DMS 273 (cell line): ENCODE measurements at regions not wholly inside any gene's neighbourhood (a gene's known extent, or its start where the extent isn't known, plus 50 kb on each side); places are given as distances from the start of the nearest gene placed in this dataset.
"Not testable (repeated sequence)": the region's sequence is repeated elsewhere in the genome, so short reads cannot be mapped to it uniquely, and the experiment has no call there.

Experiments
- DNase-seq: peaks from one replicate; lab custom pipeline; 2025; ENCODE audit not compliant: unreplicated experiment; lab: John Stamatoyannopoulos, UW

- not testable (repeated sequence) for DNase-seq
These were observed 189.9 kb upstream of the ETV3 start for GRCh38 chr1:157328120-157328519.

GRCh38 chr1:157326173-157326859 lies 188.1 kb upstream of the ETV3 start:
- no peak for DNase-seq

DNA sequence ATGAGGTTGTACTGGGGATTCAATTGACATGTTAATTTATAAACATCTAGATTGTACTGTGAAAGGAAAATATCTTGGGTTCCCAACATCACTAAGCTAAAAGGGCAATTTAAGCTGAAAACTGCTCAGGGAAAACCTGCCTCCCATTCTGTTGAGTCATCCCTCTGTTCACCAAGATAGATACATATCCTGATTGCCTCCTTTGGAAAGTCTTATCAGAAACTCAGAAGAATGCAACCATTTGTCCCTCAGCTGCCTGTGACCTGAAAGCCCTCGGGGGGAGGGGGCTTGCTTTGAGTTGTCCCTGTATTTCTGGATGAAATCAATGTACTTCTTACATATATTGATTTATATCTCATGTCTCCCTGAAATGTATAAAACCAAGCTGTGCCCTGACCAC lies 187.0 kb upstream of the ETV3 start:
- no peak for DNase-seq

GRCh38 chr1:157321972-157322371 lies 183.8 kb upstream of the ETV3 start:
- not testable (repeated sequence) for DNase-seq

DNA sequence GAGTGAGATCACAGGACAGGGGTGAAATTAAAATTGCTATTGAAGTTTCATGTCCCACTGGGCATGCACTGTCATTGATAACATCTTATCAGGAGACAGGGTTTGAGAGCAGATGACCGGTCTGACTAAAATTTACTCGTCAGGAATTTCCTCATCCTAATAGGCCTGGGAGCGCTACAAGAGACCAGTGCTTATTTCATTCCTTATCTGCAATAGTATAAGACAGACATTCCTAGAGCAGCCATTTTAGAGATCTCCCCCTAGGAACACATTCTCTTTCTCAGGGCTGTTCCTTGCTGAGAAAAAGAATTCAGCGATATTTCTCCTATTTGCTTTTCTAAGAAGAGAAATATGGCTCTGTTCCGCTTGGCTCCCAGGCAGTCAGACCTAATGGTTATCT lies 181.4 kb upstream of the ETV3 start:
- no peak for DNase-seq

- not testable (repeated sequence) for DNase-seq
These were observed 179.0 kb upstream of the ETV3 start for GRCh38 chr1:157317229-157317628.

- no peak for DNase-seq
These were observed 177.3 kb upstream of the ETV3 start for GRCh38 chr1:157315544-157315943.

GRCh38 chr1:157314408-157314807 lies 176.2 kb upstream of the ETV3 start:
- no peak for DNase-seq

DNA sequence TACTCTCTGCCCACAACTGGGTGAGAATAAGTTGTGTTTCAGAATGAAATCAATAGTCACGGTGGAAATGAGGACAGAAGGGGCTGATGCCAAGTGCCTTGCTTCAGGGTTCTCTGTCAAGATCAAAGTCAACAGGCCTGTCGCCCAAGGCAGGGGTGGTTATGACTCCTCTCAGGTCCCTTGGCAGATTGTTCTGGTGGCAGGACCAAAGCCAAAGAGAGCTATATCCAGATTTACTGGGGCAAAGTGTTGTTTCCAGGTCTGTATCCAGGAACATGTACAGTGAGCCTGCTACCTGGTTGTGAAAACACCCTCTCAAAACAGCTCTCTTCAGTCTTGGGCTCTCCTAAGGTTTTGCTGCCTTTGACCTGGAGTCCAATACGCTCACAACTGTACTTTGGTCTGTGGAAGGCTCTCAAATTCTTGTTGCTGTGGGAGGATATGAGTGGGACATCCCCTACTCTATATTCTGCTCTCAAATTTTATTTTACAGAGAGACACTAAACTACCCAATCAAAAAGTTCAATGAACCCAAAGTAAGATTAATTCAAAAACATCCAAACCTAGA lies 175.1 kb upstream of the ETV3 start:
- DNase-seq: no peak

DNA sequence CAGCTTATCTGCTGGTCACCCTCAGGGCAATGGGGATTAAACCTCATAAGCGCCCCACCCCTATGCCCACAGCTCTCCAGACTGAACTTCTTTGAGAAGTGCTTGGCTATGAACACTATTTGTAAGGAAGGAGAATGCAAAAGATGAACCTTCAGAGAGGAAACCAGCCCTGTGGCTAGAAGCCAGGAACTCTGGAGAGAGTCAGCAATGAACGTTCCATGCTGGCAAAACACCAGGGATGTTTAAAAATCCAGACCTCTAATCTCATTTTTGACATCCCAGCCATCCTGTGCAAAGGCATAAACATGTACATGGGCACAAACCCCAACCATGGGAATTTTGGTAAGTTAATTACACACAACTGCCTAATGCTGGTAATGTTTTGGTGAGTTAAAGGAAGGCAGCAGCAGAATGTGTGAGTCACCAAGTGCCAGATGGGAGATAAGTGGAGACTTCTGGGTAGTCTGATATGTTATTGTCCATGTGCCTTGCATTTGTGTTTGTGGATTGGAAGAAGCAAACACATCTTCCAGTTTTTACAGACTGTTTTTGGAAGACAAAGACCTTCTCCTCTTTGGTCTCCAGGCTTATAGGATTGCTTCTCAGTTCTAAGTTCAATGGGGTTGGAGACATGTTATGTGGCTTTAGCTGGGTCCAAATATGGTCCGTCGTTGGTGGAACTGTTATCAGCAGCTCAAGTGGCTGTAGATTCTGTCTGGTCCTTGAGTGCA lies 174.1 kb upstream of the ETV3 start:
- DNase-seq: no peak

DNA sequence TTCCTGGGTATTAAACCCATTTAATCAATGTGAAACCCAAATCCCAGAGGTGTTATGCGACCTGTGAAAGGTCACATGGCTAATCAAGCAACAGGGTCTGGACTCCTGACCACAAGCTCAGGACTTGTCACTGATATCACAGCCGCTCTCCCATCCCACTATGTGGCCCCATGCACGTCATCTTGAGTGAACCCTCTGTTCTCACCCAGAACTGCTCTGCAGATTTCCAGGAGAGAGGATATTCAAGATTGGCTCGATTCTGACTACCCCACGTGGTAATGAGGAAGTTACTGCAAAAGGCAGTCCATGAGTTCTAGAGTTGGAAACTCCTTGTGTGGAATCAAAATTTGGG lies 173.5 kb upstream of the ETV3 start:
- no peak for DNase-seq

DNA sequence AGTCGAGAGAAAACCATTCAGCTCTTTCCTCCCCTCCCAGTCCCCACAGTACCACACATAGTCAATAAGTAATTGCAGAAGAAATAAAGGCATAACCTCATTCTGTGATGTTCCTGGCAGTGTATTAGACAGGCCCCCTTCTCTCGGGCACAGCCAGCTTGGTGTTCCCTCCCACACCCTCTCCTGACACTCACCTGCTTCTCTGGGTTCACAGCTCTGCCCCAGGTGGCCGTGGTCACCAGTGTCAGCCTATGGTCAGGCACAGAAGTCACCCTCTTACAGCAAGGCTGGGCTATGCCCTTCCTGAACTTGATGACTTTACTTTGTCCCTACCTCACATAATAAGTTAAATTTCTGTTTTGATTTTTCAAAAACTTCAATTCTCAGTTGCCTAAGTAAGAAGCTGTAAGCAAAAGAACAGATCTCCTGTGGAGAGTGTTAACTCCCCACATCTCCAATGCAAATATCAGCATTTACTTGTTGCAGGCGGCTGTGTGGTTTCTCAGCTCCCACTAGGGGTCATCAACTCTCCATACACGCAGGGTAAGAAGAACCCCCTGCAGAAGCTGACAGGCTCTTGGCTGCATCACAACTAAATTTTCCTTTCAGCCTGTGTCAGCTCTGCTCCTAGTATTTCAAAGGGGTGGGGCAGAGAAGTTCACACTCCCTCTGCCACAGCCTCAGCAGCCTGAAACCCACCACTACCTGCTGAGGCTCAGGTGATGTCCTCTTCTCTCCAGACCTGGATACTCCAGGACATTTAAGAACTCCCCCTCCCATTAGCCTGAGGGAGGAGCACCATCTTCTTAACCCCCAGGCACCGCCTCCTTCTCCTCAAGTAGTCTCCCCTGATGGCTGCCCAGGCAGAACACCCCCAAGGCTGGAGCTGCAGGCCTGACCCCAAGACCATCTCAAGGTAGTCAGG lies 172.9 kb upstream of the ETV3 start:
- peak; percentile 61 for DNase-seq

DNA sequence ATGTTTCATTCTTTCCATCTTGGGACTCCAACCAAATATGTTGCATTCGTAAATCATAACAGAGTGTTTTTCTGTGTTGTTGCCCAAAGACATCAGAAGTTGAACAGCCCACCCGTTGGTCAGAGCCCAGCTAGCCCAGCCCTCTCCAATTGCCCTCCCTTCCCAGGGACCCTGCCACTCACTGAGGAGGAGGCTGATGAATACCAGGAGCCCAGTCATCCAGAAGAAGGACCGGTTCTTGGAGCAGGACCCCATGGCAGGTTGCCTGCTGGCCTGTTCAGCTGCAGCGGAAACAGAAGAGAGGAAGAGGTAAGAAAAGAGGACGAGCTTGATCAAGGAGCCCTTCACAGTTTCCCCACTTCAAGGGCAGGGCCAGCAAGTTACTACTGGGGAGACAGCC lies 172.2 kb upstream of the ETV3 start:
- DNase-seq: no peak

- DNase-seq: no peak
These were observed 169.3 kb upstream of the ETV3 start for GRCh38 chr1:157307491-157307890.

DNA sequence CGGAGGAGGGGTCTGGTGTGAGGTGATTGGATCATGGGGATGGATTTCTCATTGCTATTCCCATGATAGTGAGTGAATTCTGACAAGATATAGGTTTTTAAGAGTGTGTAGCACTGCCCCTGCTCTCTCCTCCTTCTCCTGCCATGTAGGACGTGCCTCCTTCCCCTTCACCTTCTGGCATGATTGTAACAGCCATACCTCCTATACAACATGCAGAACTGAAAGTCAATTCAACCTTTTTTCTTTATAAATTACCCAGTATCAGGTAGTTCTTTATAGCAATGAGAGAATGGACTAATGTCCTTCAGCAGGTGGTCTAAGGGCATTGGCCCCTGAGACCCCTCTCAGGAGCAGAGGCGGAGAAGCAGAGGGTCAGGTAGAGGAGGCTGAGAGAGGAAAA lies 168.7 kb upstream of the ETV3 start:
- DNase-seq: no peak

DNA sequence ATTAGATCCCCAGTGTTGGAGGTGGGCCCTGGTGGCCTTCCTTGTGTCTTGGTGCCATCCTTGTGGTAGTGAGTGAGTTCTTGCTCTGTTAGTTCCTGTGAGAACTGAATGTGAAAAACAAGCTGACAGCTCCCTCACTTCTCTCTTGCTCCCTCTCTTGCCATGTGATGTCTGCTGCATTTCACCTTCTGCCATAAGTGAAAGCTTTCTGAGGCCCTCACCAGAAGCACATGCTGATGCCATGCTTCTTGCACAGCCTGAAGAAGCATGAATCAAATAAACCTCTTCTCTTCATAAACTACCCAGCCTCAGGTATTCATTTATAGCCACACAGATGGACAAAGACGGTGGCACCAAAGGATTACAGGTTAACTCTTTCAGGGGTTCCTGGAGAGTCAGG lies 166.1 kb upstream of the ETV3 start:
- DNase-seq: no peak

- no peak for DNase-seq
These were observed 164.5 kb upstream of the ETV3 start for GRCh38 chr1:157302724-157303123.

GRCh38 chr1:157302199-157302497 lies 164.0 kb upstream of the ETV3 start:
- no peak for DNase-seq

DNA sequence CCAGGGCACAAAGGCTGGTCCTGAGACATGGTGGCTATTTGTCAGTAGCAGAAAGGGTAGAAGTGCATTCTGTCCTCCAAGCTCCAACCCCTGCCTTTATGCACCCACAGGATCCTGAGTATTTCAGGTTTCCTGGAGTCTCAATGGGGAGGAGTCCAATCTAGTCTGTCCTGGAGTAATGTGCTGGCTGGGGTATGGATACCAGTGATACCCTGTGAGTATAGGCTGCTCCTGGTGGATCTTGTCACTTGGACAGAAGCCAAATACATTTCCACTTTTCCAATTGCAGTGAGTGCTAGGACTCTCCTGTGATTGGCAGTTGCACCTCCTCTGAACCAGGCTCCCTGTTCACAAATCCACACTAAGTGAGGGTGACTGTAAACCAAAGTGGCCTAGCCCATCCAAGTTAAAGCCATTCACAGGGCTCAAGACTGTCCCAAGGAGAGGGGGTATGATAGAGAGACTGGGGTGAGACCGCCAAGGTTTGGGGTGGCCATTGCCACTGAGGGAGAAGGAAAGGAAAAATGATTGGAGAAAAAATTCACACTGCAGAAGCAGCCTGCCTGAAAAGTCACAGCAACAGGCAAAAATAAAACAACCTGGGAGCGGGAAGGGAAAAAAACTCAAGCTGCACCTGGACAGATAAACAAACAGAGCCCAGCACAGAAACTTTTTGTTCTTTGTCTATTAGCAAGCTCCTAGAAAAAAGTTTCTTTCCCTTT lies 163.4 kb upstream of the ETV3 start:
- no peak for DNase-seq

DNA sequence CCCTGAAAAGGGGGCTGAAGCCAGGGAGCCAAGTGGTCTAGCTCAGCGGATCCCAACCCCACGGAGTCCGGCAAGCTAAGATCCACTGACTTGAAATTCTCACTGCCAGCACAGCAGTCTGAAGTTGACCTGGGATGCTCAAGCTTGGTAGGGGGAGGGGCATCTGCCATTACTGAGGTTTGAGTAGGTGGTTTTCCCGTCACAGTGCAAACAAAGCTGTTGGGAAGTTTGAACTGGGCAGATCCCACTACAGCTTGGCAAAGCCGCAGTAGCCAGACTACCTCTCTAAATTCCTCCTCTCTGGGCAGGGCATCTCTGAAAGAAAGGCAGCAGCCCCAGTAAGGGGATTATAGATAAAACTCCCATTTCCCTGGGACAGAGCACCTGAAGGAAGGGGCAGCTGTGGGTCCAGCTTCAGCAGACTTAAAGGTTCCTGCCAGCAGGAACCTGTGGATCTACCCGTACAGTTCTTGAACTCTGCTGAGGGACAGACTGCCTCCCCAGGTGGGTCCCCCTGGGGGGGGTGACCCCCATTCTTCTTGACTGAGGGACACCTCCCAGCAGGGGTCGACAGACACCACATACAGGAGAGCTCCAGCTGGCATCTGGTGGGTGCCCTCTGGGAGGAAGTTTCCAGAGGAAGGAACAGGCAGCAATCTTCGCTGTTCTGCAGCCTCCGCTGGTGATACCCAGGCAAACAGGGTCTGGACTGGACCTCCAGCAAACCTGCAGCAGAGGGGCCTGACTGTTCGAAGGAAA lies 156.4 kb upstream of the ETV3 start:
- not testable (repeated sequence) for DNase-seq
